ENCODE measurements at regions not wholly inside any gene's neighbourhood (a gene's known extent, or its start where the extent isn't known, plus 50 kb on each side); places are given as distances from the start of the nearest gene placed in this dataset.
"Not testable (repeated sequence)": the region's sequence is repeated elsewhere in the genome, so short reads cannot be mapped to it uniquely, and the experiment has no call there.

- not testable (repeated sequence) for DNase-seq (ENCODE audit: low read depth); H3K4me3 ChIP-seq (replicated peaks; ENCODE audit: low read depth, low read length)
Observed at GRCh38 chr7:76862241-76862640, 169.9 kb downstream of the SPDYE17 start.

- DNase-seq (ENCODE audit: low read depth); H3K4me3 ChIP-seq (replicated peaks; ENCODE audit: low read depth, low read length): not testable (repeated sequence)
Observed at GRCh38 chr7:76859933-76860332, 172.2 kb downstream of the SPDYE17 start.

- DNase-seq (ENCODE audit: low read depth); H3K4me3 ChIP-seq (replicated peaks; ENCODE audit: low read depth, low read length): not testable (repeated sequence)
Observed at GRCh38 chr7:76854631-76855030, 177.5 kb downstream of the SPDYE17 start.

- DNase-seq (ENCODE audit: low read depth); H3K4me3 ChIP-seq (replicated peaks; ENCODE audit: low read depth, low read length): not testable (repeated sequence)
Observed at GRCh38 chr7:76852787-76853584, 179.2 kb downstream of the SPDYE17 start.

- not testable (repeated sequence) for H3K4me3 ChIP-seq (replicated peaks; ENCODE audit: low read depth, low read length); DNase-seq (ENCODE audit: low read depth)
Observed at GRCh38 chr7:76852362-76852761, 179.8 kb downstream of the SPDYE17 start.

GRCh38 chr7:76851617-76852016 lies 180.5 kb downstream of the SPDYE17 start:
- DNase-seq (ENCODE audit: low read depth); H3K4me3 ChIP-seq (replicated peaks; ENCODE audit: low read depth, low read length): not testable (repeated sequence)

- H3K4me3 ChIP-seq (replicated peaks; ENCODE audit: low read depth, low read length); DNase-seq (ENCODE audit: low read depth): not testable (repeated sequence)
Observed at GRCh38 chr7:76849887-76850563, 182.1 kb downstream of the SPDYE17 start.

- DNase-seq (ENCODE audit: low read depth); H3K4me3 ChIP-seq (replicated peaks; ENCODE audit: low read depth, low read length): not testable (repeated sequence)
Observed at GRCh38 chr7:76839879-76840278, 192.3 kb downstream of the SPDYE17 start.

GRCh38 chr7:76839214-76839613 lies 192.9 kb downstream of the SPDYE17 start:
- DNase-seq (ENCODE audit: low read depth); H3K4me3 ChIP-seq (replicated peaks; ENCODE audit: low read depth, low read length): not testable (repeated sequence)

GRCh38 chr7:76838357-76838756 lies 193.8 kb downstream of the SPDYE17 start:
- DNase-seq (ENCODE audit: low read depth); H3K4me3 ChIP-seq (replicated peaks; ENCODE audit: low read depth, low read length): not testable (repeated sequence)

- DNase-seq (ENCODE audit: low read depth); H3K4me3 ChIP-seq (replicated peaks; ENCODE audit: low read depth, low read length): not testable (repeated sequence)
Observed at GRCh38 chr7:76829233-76829632, 202.2 kb upstream of the POMZP3 start.

- not testable (repeated sequence) for H3K4me3 ChIP-seq (replicated peaks; ENCODE audit: low read depth, low read length)
Observed at GRCh38 chr7:76826181-76826580, 199.1 kb upstream of the POMZP3 start.

GRCh38 chr7:76809856-76810255 lies 182.8 kb upstream of the POMZP3 start:
- not testable (repeated sequence) for H3K4me3 ChIP-seq (replicated peaks; ENCODE audit: low read depth, low read length); DNase-seq (ENCODE audit: low read depth)

More at GRCh38 chr7:76826181-76826580, 199.1 kb upstream of the POMZP3 start:
- not testable (repeated sequence) for DNase-seq (ENCODE audit: low read depth)

GRCh38 chr7:76807588-76808100 lies 180.6 kb upstream of the POMZP3 start:
- H3K4me3 ChIP-seq (replicated peaks; ENCODE audit: low read depth, low read length); DNase-seq (ENCODE audit: low read depth): not testable (repeated sequence)

GRCh38 chr7:76806460-76806859 lies 179.4 kb upstream of the POMZP3 start:
- not testable (repeated sequence) for DNase-seq (ENCODE audit: low read depth); H3K4me3 ChIP-seq (replicated peaks; ENCODE audit: low read depth, low read length)

GRCh38 chr7:76806010-76806409 lies 178.9 kb upstream of the POMZP3 start:
- DNase-seq (ENCODE audit: low read depth), result peak; percentile 8
- H3K4me3 ChIP-seq (replicated peaks; ENCODE audit: low read depth, low read length), result not testable (repeated sequence)

GRCh38 chr7:76805262-76805661 lies 178.2 kb upstream of the POMZP3 start:
- not testable (repeated sequence) for H3K4me3 ChIP-seq (replicated peaks; ENCODE audit: low read depth, low read length)
- DNase-seq (ENCODE audit: low read depth), result peak; percentile 7

- H3K4me3 ChIP-seq (replicated peaks; ENCODE audit: low read depth, low read length), result not testable (repeated sequence)
- peak; percentile 42 for DNase-seq (ENCODE audit: low read depth)
Observed at GRCh38 chr7:76797639-76798038, 170.6 kb upstream of the POMZP3 start.

GRCh38 chr7:76780693-76781092 lies 153.6 kb upstream of the POMZP3 start:
- not testable (repeated sequence) for H3K4me3 ChIP-seq (replicated peaks; ENCODE audit: low read depth, low read length); DNase-seq (ENCODE audit: low read depth)

GRCh38 chr7:76774279-76774678 lies 147.2 kb upstream of the POMZP3 start:
- DNase-seq (ENCODE audit: low read depth); H3K4me3 ChIP-seq (replicated peaks; ENCODE audit: low read depth, low read length): not testable (repeated sequence)

Data from fibroblast of pulmonary artery (primary cell).